ENCODE measurements at regions not wholly inside any gene's neighbourhood (a gene's known extent, or its start where the extent isn't known, plus 50 kb on each side); places are given as distances from the start of the nearest gene placed in this dataset.

DNA sequence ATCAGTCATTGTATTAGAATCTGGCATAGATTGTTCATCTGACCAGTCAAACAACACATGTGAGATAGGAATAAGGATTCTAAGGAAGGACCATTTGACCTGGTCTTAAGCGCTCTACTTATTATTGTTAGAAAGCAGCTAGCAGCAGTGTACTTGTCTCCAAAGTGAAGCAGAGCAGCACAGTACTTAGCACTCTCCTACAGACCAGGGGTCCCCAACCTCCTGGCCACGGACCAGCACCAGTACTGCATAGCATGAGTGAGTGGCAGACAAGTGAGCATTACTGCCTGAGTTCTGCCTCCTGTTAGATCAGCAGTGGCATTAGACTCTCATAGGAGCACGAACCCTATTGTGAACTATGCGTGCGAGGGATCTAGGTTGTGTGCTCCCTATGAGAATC is 135.9 kb upstream of the SPRY1 start:
- no peak overlapping the region for H3K4me3 Mint-ChIP-seq
- peaks cover 7% of the 10 kb centered on the region for H3K36me3 Mint-ChIP-seq
- no peak for DNase-seq (ENCODE audit: low spot score in 2 of 2)
- H3K9me3 Mint-ChIP-seq = no peaks in the 10 kb centered on the region
- H3K27ac Mint-ChIP-seq = no peak overlapping the region
- ATAC-seq = no peak
- peaks cover 5% of the 10 kb centered on the region for H3K4me1 Mint-ChIP-seq

DNA sequence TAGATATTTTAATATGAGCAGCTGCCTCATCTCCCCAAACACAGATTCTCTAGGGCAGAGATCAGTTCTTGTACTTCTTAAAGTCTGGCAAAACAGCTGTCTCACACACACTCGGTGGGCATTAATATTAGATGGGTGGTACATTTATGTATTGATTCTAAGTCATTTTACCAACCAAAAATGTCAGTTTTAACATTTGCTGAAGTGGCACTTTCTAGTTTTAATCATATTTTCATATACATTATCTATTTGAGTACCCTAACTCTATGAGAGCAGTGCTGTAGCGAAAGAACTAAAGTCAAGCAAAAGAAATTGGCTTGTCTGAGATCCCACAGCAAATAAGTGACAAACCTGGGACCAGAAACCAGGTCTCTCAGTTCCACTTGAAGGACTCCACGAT is 134.5 kb upstream of the SPRY1 start:
- DNase-seq (ENCODE audit: low spot score in 2 of 2) (no peak), ATAC-seq (no peak)
- Mint-ChIP-seq H3K36me3 (peaks cover 7% of the 10 kb centered on the region), H3K4me3 (no peak overlapping the region), H3K27ac (no peak overlapping the region), H3K4me1 (peaks cover 5% of the 10 kb centered on the region), H3K9me3 (no peaks in the 10 kb centered on the region)

DNA sequence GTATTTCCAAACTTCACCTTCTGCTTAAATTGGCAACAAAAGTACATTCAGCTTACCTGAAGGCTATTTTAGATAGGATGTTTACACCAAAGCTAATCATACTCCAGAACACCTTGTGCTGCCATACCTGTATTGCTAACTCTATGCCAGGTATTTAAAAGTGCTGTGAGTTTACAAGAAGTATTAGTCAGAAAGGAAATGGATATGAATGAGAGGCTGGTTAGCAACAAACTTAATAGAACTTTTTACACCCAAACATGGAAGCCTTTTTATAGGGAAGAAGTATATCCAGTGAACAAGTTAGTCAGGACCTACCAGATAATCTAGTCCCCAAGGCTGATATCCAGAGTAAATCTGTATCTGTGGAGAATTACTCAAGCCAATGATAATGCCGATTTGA is 131.2 kb upstream of the SPRY1 start:
- Mint-ChIP-seq H3K36me3 (no peaks in the 10 kb centered on the region), H3K27ac (no peak overlapping the region), H3K9me3 (no peaks in the 10 kb centered on the region), H3K4me1 (no peaks in the 10 kb centered on the region), H3K4me3 (no peak overlapping the region)
- no peak for ATAC-seq
- no peak for DNase-seq (ENCODE audit: low spot score in 2 of 2)

DNA sequence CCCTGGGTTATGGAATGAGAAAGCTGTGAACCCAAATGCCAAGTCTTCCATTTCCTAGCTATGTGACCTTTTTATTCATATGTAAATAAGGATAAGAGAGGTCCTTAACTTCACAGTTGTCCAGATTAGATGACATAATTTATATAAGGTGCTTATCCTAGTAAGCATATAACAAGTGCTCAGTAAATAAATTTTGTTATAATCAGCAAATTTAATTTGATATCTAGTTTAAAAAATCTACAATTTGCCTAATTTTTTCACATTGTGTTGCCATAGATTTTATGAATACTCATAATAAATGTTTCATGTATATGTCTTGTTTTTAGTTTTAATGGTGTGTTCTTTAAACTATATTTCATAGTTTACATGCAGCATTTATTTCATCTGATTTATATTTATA is 130.4 kb upstream of the SPRY1 start:
- DNase-seq (ENCODE audit: low spot score in 2 of 2) (no peak), ATAC-seq (no peak)
- no peak overlapping the region for H3K4me3 Mint-ChIP-seq
- no peaks in the 10 kb centered on the region for H3K4me1 Mint-ChIP-seq
- no peaks in the 10 kb centered on the region for H3K36me3 Mint-ChIP-seq
- no peaks in the 10 kb centered on the region for H3K9me3 Mint-ChIP-seq
- no peak overlapping the region for H3K27ac Mint-ChIP-seq

DNA sequence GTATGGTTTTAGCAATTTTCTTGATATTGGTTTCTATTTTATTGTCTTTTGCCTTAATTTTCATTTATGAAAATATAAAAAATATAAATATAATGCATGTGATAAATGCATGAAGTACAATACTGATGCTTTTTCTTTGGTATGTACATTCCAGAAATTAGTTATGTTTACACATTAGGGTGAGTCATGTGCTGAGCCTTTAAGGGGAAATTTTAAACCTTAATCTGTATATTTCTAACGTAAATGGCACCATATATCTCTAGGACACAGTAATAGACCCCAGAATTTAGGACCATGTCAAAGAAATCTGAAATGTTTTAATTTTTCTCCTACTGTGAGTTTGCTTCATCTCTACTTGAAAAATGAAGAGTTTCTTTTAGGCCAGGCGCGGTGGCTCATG is 117.8 kb upstream of the SPRY1 start:
- no peak overlapping the region for H3K4me3 Mint-ChIP-seq
- H3K27ac Mint-ChIP-seq = no peak overlapping the region
- no peaks in the 10 kb centered on the region for H3K36me3 Mint-ChIP-seq
- DNase-seq (ENCODE audit: low spot score in 2 of 2) (no peak), ATAC-seq (no peak)
- H3K9me3 Mint-ChIP-seq = no peaks in the 10 kb centered on the region
- H3K4me1 Mint-ChIP-seq = no peaks in the 10 kb centered on the region

DNA sequence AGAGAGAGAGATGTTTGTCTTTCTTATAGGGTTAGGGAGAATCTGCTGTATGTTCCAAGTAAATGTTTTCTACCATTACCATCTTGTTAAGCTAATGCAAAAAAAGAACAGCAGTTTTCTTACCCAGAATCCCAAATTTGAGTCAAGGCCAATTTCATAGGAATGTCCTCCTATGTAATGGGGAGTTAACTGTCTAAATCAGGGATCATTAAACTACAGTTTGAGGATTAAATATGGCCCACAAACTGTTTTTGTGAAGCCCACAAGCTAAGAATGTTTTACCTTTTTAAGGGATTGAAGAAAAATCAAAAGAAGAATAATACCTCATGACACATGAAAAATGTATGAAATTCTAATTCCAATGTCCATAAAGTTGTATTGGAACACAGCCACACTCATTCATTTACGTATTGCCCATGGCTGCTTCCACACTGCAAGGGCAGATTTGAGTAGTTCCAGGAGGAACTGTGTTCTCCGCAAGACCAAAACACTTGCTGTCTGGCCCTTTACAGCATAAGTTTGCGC is 113.2 kb upstream of the SPRY1 start:
- peaks cover 5% of the 10 kb centered on the region for H3K9me3 Mint-ChIP-seq

DNA sequence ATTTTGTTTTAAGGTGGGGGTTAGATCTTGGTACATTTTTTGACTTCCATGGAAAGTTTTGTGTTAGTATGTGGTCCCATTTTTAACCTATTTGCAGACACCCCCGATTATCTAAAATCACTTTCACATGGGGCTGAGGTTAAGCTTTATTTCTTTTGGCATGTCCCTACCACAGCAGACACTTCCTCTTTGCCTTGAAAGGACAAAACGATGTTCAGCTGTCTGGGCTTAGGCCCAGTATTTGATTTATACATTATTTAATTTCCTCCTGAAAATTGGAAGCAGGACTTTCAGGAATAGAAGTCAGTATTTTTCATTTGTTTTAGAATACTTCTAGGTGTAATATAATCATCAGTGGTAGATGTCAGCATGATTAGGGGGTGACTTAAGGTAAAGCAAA is 112.4 kb upstream of the SPRY1 start:
- Mint-ChIP-seq H3K4me3 (no peak overlapping the region), H3K27ac (no peak overlapping the region), H3K36me3 (no peaks in the 10 kb centered on the region), H3K4me1 (peaks cover 6% of the 10 kb centered on the region), H3K9me3 (peaks cover 5% of the 10 kb centered on the region)
- DNase-seq (ENCODE audit: low spot score in 2 of 2) (no peak), ATAC-seq (no peak)

More for the DNA sequence above, 113.2 kb upstream of the SPRY1 start:
- DNase-seq (ENCODE audit: low spot score in 2 of 2) = no peak
- no peak for ATAC-seq
- H3K4me1 Mint-ChIP-seq = peaks cover 6% of the 10 kb centered on the region
- no peak overlapping the region for H3K27ac Mint-ChIP-seq
- H3K4me3 Mint-ChIP-seq = no peak overlapping the region
- H3K36me3 Mint-ChIP-seq = no peaks in the 10 kb centered on the region

DNA sequence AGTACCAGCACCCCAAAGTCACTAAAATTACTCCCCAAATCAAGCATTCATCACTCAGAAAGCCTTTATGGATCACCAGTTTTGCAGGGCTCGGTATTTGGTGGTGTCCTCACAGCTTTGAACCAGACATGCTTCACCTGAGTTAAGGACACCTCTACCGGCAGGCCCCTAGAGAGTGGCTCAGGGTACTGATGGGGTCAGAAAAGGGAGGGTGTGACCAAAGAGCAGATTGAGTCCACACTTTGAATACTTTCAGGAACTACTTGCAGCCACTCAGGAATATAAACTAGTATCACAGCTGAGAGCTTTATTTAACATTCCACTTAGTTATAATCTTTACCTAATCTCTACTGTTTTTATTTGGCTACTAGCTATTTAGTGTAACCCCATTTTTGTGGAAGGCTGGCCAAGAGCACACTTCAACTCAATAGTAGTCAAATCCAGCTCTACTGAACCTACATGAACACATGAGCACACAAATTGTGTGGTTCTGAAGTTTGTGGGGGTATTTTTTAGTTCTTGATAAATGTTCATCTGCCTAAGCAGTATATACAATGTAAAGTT is 109.6 kb upstream of the SPRY1 start:
- no peak for ATAC-seq
- H3K27ac Mint-ChIP-seq = no peak overlapping the region
- peaks cover 6% of the 10 kb centered on the region for H3K4me1 Mint-ChIP-seq
- H3K36me3 Mint-ChIP-seq = no peaks in the 10 kb centered on the region
- no peak for DNase-seq (ENCODE audit: low spot score in 2 of 2)
- H3K9me3 Mint-ChIP-seq = peaks cover 20% of the 10 kb centered on the region
- H3K4me3 Mint-ChIP-seq = no peak overlapping the region

DNA sequence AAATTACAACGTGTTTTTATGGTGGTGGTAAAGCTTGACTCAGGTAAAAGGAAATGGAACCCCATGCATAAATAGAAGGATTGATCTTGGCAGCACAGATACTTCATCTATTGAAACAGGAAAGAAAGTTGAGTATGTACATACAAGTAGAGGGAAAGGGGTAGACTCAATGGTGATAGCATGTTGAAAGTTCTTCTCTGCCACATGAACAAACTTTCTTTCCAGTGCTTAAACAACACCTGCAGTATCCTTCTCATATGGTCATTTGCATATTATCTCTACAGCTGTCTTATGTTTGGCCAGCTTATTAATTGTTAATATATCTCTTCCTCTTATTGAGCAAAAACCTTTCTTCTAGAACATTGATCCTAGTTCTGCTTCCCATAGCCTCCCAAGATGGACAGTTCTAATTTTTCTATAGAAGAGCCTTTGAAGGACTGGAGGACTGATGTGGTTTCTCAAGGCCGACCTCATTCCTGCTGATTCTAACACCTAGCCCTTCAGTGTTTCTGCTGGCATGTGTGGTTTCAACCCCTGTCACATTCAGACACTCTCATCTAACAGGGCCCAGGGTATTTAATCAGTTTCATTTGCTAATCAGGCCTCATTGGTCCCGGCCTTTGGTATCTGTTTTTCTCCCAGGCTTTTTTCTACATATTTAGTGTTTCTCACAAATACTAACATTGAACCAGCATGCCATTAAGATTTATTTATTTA is 108.1 kb upstream of the SPRY1 start:
- no peaks in the 10 kb centered on the region for H3K36me3 Mint-ChIP-seq
- H3K4me1 Mint-ChIP-seq = peaks cover 6% of the 10 kb centered on the region
- ATAC-seq (peak; percentile 21), DNase-seq (ENCODE audit: low spot score in 2 of 2) (no peak)
- H3K9me3 Mint-ChIP-seq = peaks cover 22% of the 10 kb centered on the region
- no peak overlapping the region for H3K27ac Mint-ChIP-seq
- no peak overlapping the region for H3K4me3 Mint-ChIP-seq

DNA sequence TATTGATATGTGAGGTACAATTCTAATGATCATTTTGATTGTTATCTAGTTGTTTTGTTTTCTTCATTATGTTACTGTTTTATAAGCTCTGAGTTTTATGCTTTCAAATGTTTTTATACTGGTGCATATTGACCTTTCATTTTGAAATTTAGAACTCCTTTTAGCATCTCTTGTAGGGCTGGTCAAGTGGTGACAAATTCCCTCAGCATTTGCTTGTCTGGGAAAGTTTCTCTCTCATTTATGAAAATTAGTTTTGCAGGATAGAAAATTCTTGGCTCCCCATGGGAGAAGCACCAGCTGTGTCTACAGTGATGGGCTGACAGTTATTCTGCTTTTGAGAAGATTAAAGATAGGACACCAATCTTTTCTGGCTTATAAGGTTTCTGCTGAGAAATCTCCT is 105.3 kb upstream of the SPRY1 start:
- peaks cover 6% of the 10 kb centered on the region for H3K36me3 Mint-ChIP-seq
- ATAC-seq = no peak
- peaks cover 22% of the 10 kb centered on the region for H3K9me3 Mint-ChIP-seq
- no peak overlapping the region for H3K27ac Mint-ChIP-seq
- DNase-seq (ENCODE audit: low spot score in 2 of 2) = no peak
- peaks cover 6% of the 10 kb centered on the region for H3K4me1 Mint-ChIP-seq
- H3K4me3 Mint-ChIP-seq = no peak overlapping the region

DNA sequence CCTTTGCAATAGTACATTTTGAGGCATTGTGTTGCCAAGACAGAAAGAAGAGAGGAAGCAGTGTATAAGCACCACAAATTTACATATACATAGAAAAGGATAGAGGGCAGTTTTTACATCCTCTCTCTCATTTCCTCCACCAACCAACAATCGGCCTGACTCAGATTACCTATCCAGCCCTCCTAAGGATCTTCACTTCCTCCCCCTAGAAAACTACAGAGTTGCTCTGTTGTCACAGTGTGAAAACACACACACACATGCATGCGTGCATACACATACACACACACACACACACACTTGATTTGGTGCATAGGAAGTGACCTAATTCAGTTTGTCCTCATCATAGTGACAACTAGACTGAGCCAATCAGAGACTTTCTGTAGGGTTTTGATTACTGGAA is 98.8 kb upstream of the SPRY1 start:
- H3K27ac Mint-ChIP-seq = no peak overlapping the region
- peaks cover 10% of the 10 kb centered on the region for H3K4me1 Mint-ChIP-seq
- ATAC-seq (peak; percentile 28), DNase-seq (ENCODE audit: low spot score in 2 of 2) (no peak)
- H3K4me3 Mint-ChIP-seq = no peak overlapping the region
- H3K9me3 Mint-ChIP-seq = no peaks in the 10 kb centered on the region
- H3K36me3 Mint-ChIP-seq = peaks cover 6% of the 10 kb centered on the region

DNA sequence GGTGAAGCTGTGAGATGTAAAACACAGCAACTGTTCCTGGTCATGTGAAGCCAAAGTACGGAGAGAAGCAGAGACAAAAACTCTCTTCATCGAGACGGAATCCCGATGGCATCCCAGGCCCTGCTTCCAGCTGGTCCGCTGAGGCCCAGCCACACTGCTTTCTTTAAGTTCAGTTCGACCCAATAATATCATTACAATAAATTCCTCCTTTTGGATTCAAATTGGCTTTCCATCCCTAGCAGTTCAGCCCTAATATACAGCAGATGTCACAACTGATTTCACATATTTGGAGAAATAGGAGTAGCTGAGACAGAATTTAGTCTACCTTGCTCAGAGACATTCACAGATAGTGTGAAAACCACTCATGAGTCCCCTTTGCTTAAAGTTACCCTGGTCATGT is 98.3 kb upstream of the SPRY1 start:
- ATAC-seq (no peak), DNase-seq (ENCODE audit: low spot score in 2 of 2) (no peak)
- peaks cover 6% of the 10 kb centered on the region for H3K36me3 Mint-ChIP-seq
- H3K27ac Mint-ChIP-seq = no peak overlapping the region
- H3K4me1 Mint-ChIP-seq = peaks cover 10% of the 10 kb centered on the region
- no peak overlapping the region for H3K4me3 Mint-ChIP-seq
- no peaks in the 10 kb centered on the region for H3K9me3 Mint-ChIP-seq

DNA sequence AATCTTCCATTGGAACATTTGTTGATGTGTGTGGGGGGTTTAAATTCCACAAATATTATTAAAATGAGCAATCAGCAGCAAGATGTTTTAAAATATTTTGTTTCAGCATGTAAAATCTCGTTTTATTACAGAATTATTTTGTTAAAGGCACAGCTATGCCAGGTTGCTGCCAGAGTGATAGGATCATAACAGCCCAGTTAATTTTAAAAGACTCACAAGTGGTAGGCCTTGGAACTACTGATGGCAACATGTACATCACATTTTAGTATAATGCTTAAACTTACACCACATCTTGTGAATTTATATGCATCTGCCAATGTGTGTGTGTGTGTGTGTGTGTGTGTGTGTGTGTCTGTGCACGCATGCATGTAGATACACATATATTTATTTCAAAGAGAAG is 97.8 kb upstream of the SPRY1 start:
- H3K4me3 Mint-ChIP-seq = no peak overlapping the region
- no peak overlapping the region for H3K27ac Mint-ChIP-seq
- DNase-seq (ENCODE audit: low spot score in 2 of 2) (no peak), ATAC-seq (no peak)
- peaks cover 6% of the 10 kb centered on the region for H3K36me3 Mint-ChIP-seq
- H3K9me3 Mint-ChIP-seq = no peaks in the 10 kb centered on the region
- H3K4me1 Mint-ChIP-seq = peaks cover 11% of the 10 kb centered on the region

DNA sequence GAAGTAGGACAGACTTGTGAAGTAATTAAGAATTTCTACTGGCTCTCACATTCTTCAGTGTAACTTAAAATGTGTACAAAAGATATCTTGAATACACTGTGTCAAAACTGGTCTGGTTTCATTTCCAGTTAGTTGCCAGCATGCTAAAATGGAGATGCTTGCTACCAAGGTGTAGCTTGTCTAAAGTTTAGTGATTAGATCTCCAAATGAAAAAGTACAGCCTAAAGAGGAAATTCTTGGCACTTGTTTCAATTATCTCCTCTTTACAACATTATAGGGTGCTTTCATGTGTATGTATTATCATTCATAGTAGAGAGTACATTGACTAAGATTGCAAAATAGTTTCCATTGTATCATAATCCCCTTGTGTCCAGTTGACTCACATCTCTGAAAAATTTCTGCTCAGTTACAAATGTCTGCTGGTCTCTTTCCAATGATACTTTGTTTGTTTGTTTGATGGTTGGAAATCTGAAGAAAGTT is 97.3 kb upstream of the SPRY1 start:
- H3K27ac Mint-ChIP-seq = no peak overlapping the region
- no peak overlapping the region for H3K4me3 Mint-ChIP-seq
- DNase-seq (ENCODE audit: low spot score in 2 of 2) = no peak
- no peak for ATAC-seq
- peaks cover 15% of the 10 kb centered on the region for H3K4me1 Mint-ChIP-seq
- H3K36me3 Mint-ChIP-seq = peaks cover 6% of the 10 kb centered on the region
- no peaks in the 10 kb centered on the region for H3K9me3 Mint-ChIP-seq

DNA sequence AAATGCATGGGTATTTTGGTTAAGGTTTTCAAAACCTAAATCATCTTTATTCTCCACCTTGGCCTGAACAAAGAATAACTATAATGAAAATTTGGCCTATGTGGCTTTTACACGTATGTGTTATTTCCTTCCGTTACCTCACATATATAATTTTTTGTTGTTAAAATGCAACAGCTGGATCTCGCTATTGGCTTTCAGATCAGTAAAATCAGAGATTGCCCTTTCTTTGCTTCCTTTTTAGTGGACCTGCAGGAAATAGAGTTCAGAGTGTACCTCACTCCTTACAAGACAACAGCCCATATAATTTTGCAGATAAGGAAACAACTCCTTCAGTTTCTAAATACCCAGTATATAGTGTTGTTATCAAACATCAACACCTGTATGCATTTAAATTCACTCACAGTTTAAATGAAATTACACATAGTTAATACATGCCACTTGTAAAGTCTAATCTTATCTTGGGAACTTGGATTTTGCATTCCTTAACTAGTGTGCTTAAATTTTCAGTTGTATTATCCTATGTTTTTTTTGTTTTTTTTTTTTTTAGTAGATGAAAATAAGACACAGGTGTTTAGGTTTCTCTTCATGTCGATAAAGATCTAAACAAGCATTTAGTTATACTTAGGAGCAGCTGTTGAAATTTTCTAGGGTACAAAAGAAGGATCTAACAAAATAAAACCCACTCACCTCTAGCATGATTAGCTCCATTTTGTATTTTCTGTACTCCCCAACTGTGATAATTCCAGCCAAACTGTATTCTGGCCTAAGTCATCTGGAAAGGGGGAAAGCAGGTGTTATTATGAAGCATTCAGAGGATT is 96.2 kb upstream of the SPRY1 start:
- DNase-seq (ENCODE audit: low spot score in 2 of 2) = no peak
- Mint-ChIP-seq H3K9me3 (no peaks in the 10 kb centered on the region), H3K4me1 (peaks cover 17% of the 10 kb centered on the region), H3K36me3 (peaks cover 6% of the 10 kb centered on the region), H3K4me3 (no peak overlapping the region), H3K27ac (no peak overlapping the region)
- ATAC-seq = no peak

DNA sequence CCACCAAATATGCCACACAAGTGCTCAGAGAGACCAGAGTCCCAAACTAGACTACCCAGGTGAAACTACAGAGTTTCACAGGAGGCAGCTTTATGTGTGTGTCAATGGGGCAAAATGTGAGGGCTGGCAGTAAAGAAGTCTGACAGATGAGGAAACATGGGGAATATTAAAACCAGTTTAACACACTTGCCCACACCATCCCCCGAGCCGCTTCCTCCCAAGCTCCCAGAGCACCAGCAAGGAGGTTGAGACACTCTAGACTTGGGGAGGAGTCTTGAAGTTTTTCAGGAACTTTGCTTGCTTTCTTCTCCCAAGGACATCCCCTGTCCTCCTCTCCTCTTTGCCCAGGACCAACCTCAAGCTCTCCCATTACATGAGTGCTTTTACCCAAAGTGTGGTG is 94.7 kb upstream of the SPRY1 start:
- Mint-ChIP-seq H3K4me3 (no peak overlapping the region), H3K9me3 (no peaks in the 10 kb centered on the region), H3K27ac (no peak overlapping the region), H3K4me1 (peaks cover 17% of the 10 kb centered on the region), H3K36me3 (no peaks in the 10 kb centered on the region)
- no peak for ATAC-seq
- no peak for DNase-seq (ENCODE audit: low spot score in 2 of 2)
